Activated naive CD4-positive, alpha-beta T cell treated with anti-CD3 and anti-CD28 coated beads, Interleukin-2, amount 50 U/mL, for 24 hours (primary cell): ENCODE measurements at regions not wholly inside any gene's neighbourhood (a gene's known extent, or its start where the extent isn't known, plus 50 kb on each side); places are given as distances from the start of the nearest gene placed in this dataset.
"Not testable (repeated sequence)": the region's sequence is repeated elsewhere in the genome, so short reads cannot be mapped to it uniquely, and the experiment has no call there.

ENCODE experiments used
- H3K27ac Mint-ChIP-seq: one replicate; pipeline ENCODE4 v1.8.0; 2021; ENCODE audit warnings: mild to moderate bottlenecking, mixed read lengths
- H3K27me3 Mint-ChIP-seq: one replicate; pipeline ENCODE4 v1.8.0; 2021; ENCODE audit warnings: mixed read lengths
- H3K36me3 Mint-ChIP-seq: one replicate; pipeline ENCODE4 v1.8.0; 2021; ENCODE audit warnings: mixed read lengths
- H3K4me1 Mint-ChIP-seq: one replicate; pipeline ENCODE4 v1.8.0; 2021; ENCODE audit warnings: mixed read lengths
- H3K4me3 Mint-ChIP-seq: one replicate; pipeline ENCODE4 v1.8.0; 2021; ENCODE audit warnings: mild to moderate bottlenecking, mixed read lengths
- H3K9me3 Mint-ChIP-seq: one replicate; pipeline ENCODE4 v1.8.0; 2021; ENCODE audit warnings: mixed read lengths

DNA sequence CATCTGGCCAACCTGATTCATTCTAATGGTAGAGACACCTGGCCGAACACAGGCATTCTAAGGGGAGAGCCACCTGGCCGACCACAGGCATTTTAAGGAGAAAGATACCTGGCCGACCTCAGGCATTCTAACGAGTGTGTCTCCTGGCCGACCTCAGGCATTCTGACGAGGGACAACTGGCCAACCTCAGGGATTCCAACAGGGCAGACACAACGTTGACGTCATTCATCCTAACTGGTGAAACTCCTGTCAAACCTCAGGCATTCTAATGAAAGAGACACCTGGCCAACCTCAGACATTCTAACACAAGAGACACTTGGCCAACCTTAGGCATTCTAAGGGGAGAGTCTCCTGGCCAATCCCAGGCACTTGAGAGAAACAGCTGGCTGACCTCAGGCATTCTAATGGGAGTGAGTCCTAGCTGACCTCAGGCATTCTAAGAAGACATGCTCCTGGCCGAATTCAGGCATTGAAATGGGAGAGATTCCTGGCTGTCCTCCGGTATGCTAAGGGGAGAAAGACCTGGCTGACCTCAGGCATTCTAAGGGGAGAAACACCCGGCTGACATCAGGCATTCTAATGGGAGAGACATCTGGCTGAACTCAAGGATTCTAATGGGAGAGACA lies 1352.5 kb downstream of the UQCRFS1 start:
- no peak overlapping the region for H3K4me3 Mint-ChIP-seq
- H3K27ac Mint-ChIP-seq = no peak overlapping the region
- H3K36me3 Mint-ChIP-seq = no peaks in the 10 kb centered on the region
- peaks cover 29% of the 10 kb centered on the region for H3K9me3 Mint-ChIP-seq
- no peaks in the 10 kb centered on the region for H3K4me1 Mint-ChIP-seq
- no peaks in the 10 kb centered on the region for H3K27me3 Mint-ChIP-seq

DNA sequence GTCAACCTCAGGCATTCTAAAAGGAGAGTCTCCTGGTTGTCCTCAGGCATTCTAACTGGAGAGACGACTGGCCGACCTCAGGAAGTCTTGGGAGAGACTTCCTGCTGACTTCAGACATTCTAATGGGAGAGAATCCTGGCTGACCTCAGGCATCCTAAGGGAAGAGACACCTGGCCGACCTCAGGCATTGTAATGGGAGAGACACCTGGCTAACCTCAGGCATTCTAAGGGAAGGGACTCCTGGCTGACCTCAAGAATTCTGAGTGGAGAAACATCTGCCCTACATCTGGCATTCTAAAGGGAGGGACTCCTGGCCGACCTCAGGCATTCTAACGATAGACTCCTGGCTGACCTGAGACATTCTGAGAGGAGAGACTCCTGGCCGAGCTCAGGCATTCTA lies 1353.3 kb downstream of the UQCRFS1 start:
- H3K4me3 Mint-ChIP-seq = no peak overlapping the region
- no peaks in the 10 kb centered on the region for H3K4me1 Mint-ChIP-seq
- no peak overlapping the region for H3K27ac Mint-ChIP-seq
- H3K36me3 Mint-ChIP-seq = peaks cover 3% of the 10 kb centered on the region
- no peaks in the 10 kb centered on the region for H3K27me3 Mint-ChIP-seq
- peaks cover 32% of the 10 kb centered on the region for H3K9me3 Mint-ChIP-seq

DNA sequence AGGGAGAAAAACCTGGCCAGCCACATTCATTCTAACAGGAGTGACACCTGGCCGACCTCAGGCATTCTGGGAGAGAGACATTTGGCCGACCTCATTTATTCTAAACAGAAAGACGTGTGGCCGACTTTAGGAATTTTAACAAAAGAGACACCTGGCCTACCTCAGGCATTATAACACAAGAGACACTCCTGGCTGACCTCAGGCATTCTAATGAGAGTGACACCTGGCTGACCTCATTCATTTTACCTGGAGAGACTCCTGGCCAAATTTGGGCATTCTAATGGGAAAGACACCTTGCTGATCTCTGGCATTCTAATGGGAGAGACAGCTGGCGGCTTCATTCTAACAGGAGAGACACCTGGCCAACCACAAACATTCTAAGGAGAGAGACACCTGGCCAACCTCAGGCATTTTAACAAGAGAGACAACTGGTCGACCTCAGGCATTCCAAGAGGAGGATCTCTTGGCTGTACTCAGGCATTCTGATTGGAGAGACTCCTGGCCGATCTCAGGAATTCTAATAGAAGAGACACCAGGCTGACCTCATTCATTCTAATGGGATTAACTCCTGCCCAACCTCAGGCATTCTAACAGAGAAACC lies 1353.9 kb downstream of the UQCRFS1 start:
- H3K4me1 Mint-ChIP-seq = no peaks in the 10 kb centered on the region
- H3K4me3 Mint-ChIP-seq = no peak overlapping the region
- no peaks in the 10 kb centered on the region for H3K27me3 Mint-ChIP-seq
- H3K36me3 Mint-ChIP-seq = peaks cover 5% of the 10 kb centered on the region
- H3K27ac Mint-ChIP-seq = no peak overlapping the region
- H3K9me3 Mint-ChIP-seq = peaks cover 33% of the 10 kb centered on the region

DNA sequence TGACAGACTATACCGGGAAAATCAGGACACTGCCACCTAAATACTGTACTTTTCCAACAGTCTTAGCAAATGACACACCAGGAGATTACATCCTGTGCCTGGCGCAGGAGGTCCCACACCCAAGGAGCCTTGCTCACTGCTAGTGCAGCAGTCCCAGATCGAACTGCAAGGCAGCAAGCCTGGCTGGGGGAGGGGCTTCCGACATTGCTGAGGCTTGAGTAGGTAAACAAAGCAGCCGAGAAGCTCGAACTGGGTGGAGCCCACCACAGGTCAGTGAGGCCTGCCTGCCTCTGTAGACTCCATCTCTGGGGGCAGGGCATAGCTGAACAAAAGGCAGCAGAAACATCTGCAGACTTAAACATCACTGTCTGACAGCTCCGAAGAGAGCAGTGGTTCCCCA lies 1360.0 kb downstream of the UQCRFS1 start:
- H3K4me1 Mint-ChIP-seq, H3K27ac Mint-ChIP-seq, H3K4me3 Mint-ChIP-seq, H3K27me3 Mint-ChIP-seq, H3K36me3 Mint-ChIP-seq: not testable (repeated sequence)
- peaks cover 21% of the 10 kb centered on the region for H3K9me3 Mint-ChIP-seq

DNA sequence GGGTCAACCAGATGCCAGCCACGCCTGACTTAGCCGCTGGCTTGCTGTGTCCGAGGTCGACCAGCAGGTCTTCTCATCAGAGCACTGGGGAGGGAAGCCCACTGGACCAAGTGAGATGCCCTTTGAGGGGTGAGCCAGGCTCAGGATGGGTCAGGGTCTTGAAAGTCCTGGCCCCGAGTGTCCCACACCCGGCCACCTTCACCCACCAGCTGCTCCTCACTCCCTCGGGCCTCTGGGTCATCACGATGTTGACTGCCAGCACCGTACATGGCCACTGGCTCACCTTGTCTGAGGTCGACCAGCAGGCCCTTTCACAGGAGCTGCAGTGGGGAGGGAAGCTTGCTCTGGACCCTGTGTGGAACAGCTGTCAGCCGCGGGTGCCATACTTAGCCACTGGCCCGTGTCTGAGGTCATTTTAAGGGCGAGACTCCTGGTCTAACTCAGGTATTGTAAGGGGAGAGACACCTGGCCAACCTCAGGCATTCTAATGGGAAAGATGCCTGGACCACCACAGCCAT lies 1361.3 kb downstream of the UQCRFS1 start:
- Mint-ChIP-seq H3K27ac (no peak overlapping the region), H3K36me3 (peaks cover 6% of the 10 kb centered on the region), H3K27me3 (no peaks in the 10 kb centered on the region), H3K4me1 (no peaks in the 10 kb centered on the region), H3K9me3 (peaks cover 21% of the 10 kb centered on the region), H3K4me3 (no peak overlapping the region)

DNA sequence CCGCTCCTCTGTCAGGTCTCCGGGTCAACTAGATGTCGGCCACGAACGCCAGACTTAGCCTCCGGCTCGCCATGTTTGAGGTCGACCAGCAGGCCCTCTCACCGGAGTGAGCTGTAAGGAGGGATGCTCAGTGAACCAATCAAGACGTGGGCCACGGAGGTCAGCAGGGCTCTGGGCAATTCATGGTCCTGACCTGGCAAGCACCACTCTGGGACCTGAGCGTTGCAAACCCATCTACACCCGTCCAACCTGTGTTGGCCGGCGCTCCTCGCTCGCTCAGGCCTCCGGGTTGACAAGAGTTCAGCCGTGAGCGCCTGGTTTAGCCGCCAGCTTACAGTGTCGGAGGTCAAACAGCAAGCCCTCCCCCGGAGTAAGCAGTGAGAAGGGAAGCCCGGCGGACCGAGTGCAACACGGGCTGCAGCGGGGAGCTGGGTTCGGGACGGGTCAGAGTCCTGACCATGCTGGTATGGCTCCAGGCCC lies 1361.9 kb downstream of the UQCRFS1 start:
- no peaks in the 10 kb centered on the region for H3K27me3 Mint-ChIP-seq
- no peak overlapping the region for H3K4me3 Mint-ChIP-seq
- H3K27ac Mint-ChIP-seq = no peak overlapping the region
- peaks cover 6% of the 10 kb centered on the region for H3K36me3 Mint-ChIP-seq
- H3K9me3 Mint-ChIP-seq = peaks cover 21% of the 10 kb centered on the region
- H3K4me1 Mint-ChIP-seq = no peaks in the 10 kb centered on the region

DNA sequence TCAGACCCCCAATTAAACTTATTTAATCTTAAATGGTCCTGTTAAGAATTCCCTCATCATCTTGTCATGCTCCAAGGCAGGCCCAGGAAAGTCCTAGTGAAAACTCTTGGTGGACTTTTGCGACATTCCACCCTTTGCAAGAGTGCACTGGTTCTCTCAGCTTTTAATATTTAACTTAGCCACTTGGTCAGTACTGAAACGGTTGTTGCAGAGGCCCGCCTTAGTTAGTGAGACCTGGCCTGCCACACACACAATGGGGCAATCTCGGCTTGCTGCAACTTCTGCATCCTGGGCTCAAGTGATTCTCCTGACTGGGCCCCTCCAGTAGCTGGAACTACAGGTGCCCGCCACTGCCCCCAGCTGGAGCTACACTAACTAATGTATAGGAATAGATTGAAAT lies 1366.0 kb downstream of the UQCRFS1 start:
- Mint-ChIP-seq H3K9me3 (peaks cover 26% of the 10 kb centered on the region), H3K4me1 (no peaks in the 10 kb centered on the region), H3K4me3 (no peak overlapping the region), H3K27me3 (no peaks in the 10 kb centered on the region), H3K27ac (no peak overlapping the region), H3K36me3 (peaks cover 13% of the 10 kb centered on the region)

DNA sequence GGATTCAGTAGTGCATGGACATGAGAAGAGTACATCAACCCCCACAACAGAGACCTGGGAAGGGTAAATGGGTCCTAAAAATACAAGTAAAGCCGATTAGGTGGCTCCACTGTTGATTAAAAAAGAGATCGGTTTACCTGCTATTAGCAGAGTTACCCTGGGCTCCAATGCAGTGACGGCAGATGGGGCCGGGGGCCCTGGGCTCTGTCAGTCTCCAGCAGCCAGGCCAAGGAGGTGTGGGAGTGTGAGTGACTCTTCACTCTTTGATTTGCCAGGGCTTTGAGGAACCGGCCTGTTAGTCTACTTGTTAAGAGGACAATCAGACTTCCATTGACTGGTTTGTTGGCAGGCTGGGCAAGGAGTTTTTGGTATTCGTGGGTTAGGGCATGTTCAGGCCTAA lies 1368.7 kb downstream of the UQCRFS1 start:
- peaks cover 16% of the 10 kb centered on the region for H3K36me3 Mint-ChIP-seq
- no peaks in the 10 kb centered on the region for H3K4me1 Mint-ChIP-seq
- no peak overlapping the region for H3K27ac Mint-ChIP-seq
- H3K27me3 Mint-ChIP-seq = no peaks in the 10 kb centered on the region
- no peak overlapping the region for H3K4me3 Mint-ChIP-seq
- H3K9me3 Mint-ChIP-seq = peaks cover 19% of the 10 kb centered on the region

DNA sequence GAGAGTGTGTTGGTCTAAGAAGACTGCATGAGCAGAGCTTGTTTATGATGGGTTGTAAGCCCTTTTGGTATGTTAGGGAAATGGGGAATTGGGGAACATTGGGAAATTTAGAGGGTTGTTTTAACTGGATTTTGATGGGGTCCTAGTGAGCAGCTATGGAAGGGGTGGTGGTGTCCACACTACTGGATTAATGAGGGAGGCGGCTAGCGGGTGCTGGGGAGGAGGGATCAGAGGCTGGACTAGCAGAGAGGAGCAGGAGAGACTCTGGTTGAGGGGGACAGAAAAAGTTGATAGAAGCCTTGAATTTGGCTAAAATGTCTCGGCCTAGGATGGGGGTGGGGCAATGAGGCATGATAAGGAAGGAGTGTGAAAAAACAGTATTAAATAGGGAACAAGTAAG lies 1369.1 kb downstream of the UQCRFS1 start:
- H3K36me3 Mint-ChIP-seq = peaks cover 16% of the 10 kb centered on the region
- peaks cover 19% of the 10 kb centered on the region for H3K9me3 Mint-ChIP-seq

DNA sequence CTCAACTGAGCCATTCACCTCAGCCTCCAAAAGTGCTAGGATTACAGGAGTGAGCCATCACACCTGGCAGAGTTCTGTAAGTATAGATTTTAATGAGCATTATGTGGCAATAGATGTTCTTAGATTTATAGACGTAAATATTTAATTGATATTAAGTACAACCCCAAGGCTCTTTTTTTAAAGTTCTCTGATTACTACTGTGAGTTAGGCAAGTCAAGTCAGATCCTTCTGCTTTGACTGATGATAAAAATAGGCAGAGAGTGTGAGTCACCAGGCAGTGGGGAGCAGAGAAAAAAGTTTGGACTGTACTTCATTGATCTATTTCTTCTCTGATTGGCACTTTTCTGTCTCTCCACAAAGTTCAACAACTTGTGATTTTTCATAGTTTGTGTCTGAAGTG lies 1379.9 kb downstream of the UQCRFS1 start:
- Mint-ChIP-seq H3K27me3 (no peaks in the 10 kb centered on the region), H3K4me3 (no peak overlapping the region), H3K27ac (no peak overlapping the region), H3K9me3 (peaks cover 25% of the 10 kb centered on the region), H3K4me1 (no peaks in the 10 kb centered on the region), H3K36me3 (peaks cover 16% of the 10 kb centered on the region)

More for the DNA sequence above, 1369.1 kb downstream of the UQCRFS1 start:
- Mint-ChIP-seq H3K4me1 (no peaks in the 10 kb centered on the region), H3K4me3 (no peak overlapping the region), H3K27ac (no peak overlapping the region), H3K27me3 (no peaks in the 10 kb centered on the region)

DNA sequence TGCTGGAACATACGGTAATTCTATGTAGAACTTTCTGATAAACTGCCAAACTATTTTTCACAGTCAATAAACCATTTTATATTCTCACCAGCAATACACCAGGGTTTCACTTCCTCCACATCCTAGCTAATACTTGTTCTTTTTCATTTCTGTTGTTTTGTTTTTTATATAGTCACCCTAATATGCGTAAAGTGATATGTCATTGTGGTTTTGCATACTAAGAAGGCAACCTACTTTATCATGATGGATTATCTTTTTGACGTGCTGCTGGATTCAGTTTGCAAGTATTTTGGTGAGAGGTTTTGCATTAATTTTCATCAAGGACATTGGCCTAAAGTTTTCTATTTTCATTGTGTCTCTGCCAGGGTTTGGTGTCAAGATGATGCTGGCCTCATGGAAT lies 1384.1 kb downstream of the UQCRFS1 start:
- Mint-ChIP-seq H3K4me3 (no peak overlapping the region), H3K4me1 (no peaks in the 10 kb centered on the region), H3K36me3 (peaks cover 14% of the 10 kb centered on the region), H3K27ac (no peak overlapping the region), H3K27me3 (no peaks in the 10 kb centered on the region), H3K9me3 (peaks cover 27% of the 10 kb centered on the region)

DNA sequence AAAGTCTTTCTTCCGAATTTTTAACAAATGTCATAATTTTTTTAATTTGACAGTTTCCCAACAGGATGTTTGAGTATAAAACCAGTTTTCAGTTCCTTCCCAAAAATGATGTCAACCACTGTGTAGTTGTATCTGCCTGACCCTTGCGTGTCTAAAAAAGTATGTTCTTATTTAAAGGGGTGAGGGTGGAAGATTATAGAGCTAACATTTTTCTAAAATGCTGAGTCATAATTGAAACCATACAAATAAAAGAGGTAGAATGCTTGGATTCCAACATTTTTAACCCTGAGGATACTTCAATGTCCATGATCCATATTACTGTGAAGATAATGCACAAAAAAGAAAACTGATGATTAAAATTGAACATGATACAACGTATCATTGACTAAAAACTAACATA lies 1388.8 kb downstream of the UQCRFS1 start:
- peaks cover 14% of the 10 kb centered on the region for H3K9me3 Mint-ChIP-seq
- no peaks in the 10 kb centered on the region for H3K4me1 Mint-ChIP-seq
- H3K27ac Mint-ChIP-seq = no peak overlapping the region

DNA sequence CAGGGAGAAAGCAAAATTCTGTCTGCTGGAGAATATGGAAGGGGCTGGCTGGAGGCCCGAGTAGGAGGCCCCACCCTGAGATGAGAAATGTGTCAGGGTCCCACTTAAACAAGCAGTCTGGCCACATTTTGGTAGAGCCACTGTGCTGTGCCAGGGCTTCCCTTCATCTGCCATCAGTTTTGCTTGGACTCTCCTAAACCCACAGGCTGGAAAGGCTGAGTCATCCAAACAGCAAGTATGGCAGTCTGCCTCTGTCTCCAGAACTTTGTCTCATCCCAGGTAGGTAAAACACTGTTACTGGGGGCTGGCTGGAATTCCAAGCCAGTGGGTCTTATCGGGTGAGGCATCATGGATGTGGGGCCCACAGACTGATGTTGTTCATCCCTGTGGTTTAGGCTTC lies 1390.6 kb downstream of the UQCRFS1 start:
- H3K36me3 Mint-ChIP-seq = peaks cover 11% of the 10 kb centered on the region
- peaks cover 8% of the 10 kb centered on the region for H3K9me3 Mint-ChIP-seq
- no peak overlapping the region for H3K4me3 Mint-ChIP-seq
- H3K4me1 Mint-ChIP-seq = no peaks in the 10 kb centered on the region
- no peaks in the 10 kb centered on the region for H3K27me3 Mint-ChIP-seq
- no peak overlapping the region for H3K27ac Mint-ChIP-seq

More for the DNA sequence above, 1388.8 kb downstream of the UQCRFS1 start:
- Mint-ChIP-seq H3K27me3 (no peaks in the 10 kb centered on the region), H3K36me3 (peaks cover 15% of the 10 kb centered on the region), H3K4me3 (no peak overlapping the region)

DNA sequence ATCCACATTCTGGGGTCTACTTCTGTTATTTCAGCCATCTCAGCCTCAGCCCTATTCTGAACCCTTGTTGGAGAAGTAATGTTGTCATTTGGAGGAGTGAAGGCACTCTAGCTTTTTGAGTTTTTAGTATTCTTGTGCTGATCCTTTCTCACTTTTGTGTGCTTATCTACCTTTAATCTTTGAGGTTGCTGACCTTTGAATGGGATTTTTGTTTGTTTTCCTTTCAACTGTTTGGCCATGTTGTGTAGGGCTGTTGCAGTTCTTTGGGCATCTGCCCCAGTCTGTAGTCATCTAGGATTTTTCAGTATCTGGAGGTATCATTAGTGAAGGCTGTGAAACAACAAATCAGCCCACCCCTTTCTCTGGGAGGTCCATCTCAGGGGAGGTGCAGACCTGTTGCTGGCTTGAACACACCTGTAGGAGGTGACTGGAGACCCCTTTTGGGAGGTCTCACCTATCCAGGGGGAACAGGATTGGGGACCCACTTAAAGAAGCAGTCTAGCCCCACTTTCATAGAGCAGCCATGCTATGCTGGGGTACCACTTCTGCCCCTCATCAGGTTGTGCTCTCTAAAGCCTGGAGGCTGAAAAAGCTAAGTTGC lies 1391.4 kb downstream of the UQCRFS1 start:
- no peak overlapping the region for H3K4me3 Mint-ChIP-seq
- no peaks in the 10 kb centered on the region for H3K27me3 Mint-ChIP-seq
- H3K9me3 Mint-ChIP-seq = peaks cover 13% of the 10 kb centered on the region
- H3K4me1 Mint-ChIP-seq = no peaks in the 10 kb centered on the region
- no peak overlapping the region for H3K27ac Mint-ChIP-seq
- H3K36me3 Mint-ChIP-seq = peaks cover 14% of the 10 kb centered on the region

DNA sequence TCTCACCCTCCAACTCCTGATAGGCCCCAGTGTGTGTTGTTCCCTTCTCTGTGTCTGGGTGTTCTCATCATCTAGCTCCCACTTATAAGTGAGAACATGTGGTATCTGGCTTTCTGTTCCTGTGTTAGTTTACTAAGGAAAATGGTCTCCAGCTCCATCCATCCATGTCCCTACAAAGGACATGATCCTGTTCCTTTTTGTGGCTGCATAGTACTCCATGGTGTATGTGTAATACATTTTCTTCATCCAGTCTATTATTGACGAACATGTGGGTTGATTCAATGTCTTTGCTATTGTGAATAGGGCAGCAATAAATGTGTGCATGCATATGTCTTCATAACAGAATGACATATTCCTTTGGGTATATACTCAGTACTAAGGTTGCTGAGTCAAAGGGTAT lies 1397.0 kb downstream of the UQCRFS1 start:
- Mint-ChIP-seq H3K4me3 (no peak overlapping the region), H3K36me3 (peaks cover 9% of the 10 kb centered on the region), H3K9me3 (peaks cover 6% of the 10 kb centered on the region), H3K4me1 (no peaks in the 10 kb centered on the region), H3K27me3 (no peaks in the 10 kb centered on the region), H3K27ac (no peak overlapping the region)

DNA sequence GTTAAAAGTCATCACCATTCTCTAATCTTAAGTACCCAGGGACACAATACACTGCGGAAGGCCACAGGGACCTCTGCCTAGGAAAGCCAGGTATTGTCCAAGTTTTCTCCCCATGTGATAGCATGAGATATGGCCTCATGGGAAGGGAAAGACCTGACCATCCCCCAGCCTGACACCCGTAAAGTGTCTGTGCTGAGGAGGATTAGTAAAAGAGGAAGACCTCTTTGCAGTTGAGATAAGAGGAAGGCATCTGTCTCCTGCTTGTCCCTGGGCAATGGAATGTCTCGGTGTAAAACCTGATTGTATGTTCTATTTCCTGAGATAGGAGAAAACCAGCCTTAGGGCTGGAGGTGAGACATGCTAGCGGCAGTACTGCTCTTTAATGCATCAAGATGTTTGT lies 1398.1 kb downstream of the UQCRFS1 start:
- not testable (repeated sequence) for H3K27me3 Mint-ChIP-seq

More for the DNA sequence above, 1398.1 kb downstream of the UQCRFS1 start:
- H3K27ac Mint-ChIP-seq, H3K9me3 Mint-ChIP-seq, H3K4me3 Mint-ChIP-seq, H3K4me1 Mint-ChIP-seq: not testable (repeated sequence)
- peaks cover 12% of the 10 kb centered on the region for H3K36me3 Mint-ChIP-seq
